ENCODE measurements at regions not wholly inside any gene's neighbourhood (a gene's known extent, or its start where the extent isn't known, plus 50 kb on each side); places are given as distances from the start of the nearest gene placed in this dataset.

DNA sequence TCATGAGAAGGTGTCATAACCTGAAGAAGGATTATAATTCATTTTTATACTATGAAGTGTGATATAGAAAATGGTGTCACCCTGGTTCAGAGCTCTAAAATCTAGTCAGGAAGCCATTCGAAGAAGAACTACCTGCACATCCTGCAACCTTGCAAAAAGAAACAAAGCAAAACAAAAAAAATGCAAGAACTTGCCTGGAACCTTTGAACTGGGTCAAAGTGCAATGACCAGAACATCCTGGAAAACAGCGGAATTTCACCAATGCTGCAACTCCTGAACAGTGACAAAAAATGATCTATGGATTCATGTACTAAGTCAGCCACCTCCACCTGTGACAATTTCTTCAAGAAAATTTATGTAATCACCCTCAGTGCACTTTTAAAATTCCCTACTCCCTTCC, 1083.3 kb upstream of the GYPC start:
- TF ChIP-seq, protein P1, sequence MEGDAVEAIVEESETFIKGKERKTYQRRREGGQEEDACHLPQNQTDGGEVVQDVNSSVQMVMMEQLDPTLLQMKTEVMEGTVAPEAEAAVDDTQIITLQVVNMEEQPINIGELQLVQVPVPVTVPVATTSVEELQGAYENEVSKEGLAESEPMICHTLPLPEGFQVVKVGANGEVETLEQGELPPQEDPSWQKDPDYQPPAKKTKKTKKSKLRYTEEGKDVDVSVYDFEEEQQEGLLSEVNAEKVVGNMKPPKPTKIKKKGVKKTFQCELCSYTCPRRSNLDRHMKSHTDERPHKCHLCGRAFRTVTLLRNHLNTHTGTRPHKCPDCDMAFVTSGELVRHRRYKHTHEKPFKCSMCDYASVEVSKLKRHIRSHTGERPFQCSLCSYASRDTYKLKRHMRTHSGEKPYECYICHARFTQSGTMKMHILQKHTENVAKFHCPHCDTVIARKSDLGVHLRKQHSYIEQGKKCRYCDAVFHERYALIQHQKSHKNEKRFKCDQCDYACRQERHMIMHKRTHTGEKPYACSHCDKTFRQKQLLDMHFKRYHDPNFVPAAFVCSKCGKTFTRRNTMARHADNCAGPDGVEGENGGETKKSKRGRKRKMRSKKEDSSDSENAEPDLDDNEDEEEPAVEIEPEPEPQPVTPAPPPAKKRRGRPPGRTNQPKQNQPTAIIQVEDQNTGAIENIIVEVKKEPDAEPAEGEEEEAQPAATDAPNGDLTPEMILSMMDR (IDR thresholded peaks at IDR 0.05), result no peak
- no peak for TF ChIP-seq POLR2A (IDR thresholded peaks at IDR 0.05)
